Activated T-helper 17 cell treated with anti-CD3 and anti-CD28 coated beads, Interleukin-2, amount 50 U/mL, for 72 hours (primary cell): ENCODE measurements at regions not wholly inside any gene's neighbourhood (a gene's known extent, or its start where the extent isn't known, plus 50 kb on each side); places are given as distances from the start of the nearest gene placed in this dataset.

Source experiments
- ATAC-seq: fragments of 150-1000 bp; cut with Tn5 transposase; replicated peaks from 2 replicates; pipeline ENCODE4 v1.10.0; 2021; ENCODE audit warnings: mild to moderate bottlenecking, moderate library complexity
- H3K27ac Mint-ChIP-seq: one replicate; pipeline ENCODE4 v1.8.0; 2022; ENCODE audit warnings: mixed read lengths
- H3K27me3 Mint-ChIP-seq: one replicate; pipeline ENCODE4 v1.8.0; 2022; ENCODE audit warnings: mixed read lengths
- H3K36me3 Mint-ChIP-seq: one replicate; pipeline ENCODE4 v1.8.0; 2022; ENCODE audit warnings: low read depth, mild to moderate bottlenecking, mixed read lengths
- H3K4me1 Mint-ChIP-seq: one replicate; pipeline ENCODE4 v1.8.0; 2022; ENCODE audit warnings: mixed read lengths
- H3K4me3 Mint-ChIP-seq: one replicate; pipeline ENCODE4 v1.8.0; 2022; ENCODE audit warnings: mild to moderate bottlenecking, mixed read lengths
- H3K9me3 Mint-ChIP-seq: one replicate; pipeline ENCODE4 v1.8.0; 2022; ENCODE audit warnings: mixed read lengths

- Mint-ChIP-seq H3K4me3 (peak overlapping the region; percentile 15), H3K27me3 (no peaks in the 10 kb centered on the region), H3K27ac (peak overlapping the region; percentile 31), H3K36me3 (no peaks in the 10 kb centered on the region), H3K4me1 (peaks cover 12% of the 10 kb centered on the region), H3K9me3 (no peaks in the 10 kb centered on the region)
- ATAC-seq = peak; percentile 93
Observed at GRCh38 chr6:105492706-105493673, 90.1 kb upstream of the PREP start.

DNA sequence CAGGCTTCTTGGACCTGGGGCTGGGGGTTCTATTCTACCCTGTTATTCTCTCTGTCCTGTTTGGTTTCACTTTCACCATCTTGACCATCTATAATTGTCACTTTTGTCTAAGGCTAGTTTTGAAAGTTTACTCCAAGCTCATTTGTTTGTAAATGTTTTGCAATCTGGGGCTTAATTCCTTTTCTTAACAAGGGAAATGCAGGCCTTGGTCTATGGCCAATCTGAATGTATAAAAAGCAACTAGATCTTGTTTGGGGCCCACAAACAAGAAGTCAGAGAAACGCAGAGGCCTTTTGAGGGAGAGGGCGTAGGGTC is 86.3 kb upstream of the PREP start:
- no peaks in the 10 kb centered on the region for H3K9me3 Mint-ChIP-seq
- H3K27me3 Mint-ChIP-seq = no peaks in the 10 kb centered on the region
- no peak for ATAC-seq
- no peaks in the 10 kb centered on the region for H3K36me3 Mint-ChIP-seq
- no peak overlapping the region for H3K27ac Mint-ChIP-seq
- H3K4me3 Mint-ChIP-seq = no peak overlapping the region
- H3K4me1 Mint-ChIP-seq = peaks cover 22% of the 10 kb centered on the region

DNA sequence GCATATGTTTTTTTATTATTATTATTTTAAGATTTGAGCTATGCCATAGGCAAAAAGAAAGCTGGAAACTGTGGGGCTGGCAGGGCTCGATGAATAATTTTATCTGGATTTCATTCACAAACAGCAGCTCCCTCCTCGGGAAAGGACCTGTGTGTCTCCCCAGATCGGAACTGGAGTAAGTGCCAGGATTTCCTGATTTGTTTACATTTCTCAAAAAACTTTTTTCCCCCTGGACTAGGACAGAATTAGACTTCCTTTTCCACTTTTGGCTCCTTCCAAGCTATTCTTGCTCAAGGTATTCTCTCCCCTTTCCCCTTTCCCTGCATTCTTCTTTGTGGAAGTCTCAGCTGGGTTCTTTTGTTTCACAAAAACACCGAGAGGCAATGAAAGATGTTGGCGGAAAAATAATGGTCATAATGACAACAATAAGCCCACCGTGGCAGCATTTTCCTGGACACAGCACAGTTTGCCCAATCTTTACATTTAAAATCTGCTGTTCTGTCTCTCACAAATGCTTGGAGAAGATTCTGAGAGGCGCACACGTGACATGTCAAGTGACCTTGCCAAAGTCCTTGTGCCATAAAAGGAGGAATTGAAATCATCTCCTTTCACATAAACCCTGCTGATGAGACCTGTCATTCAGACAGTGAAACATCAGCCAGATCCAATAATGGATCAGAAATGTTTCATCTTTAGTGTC is 85.8 kb upstream of the PREP start:
- Mint-ChIP-seq H3K36me3 (no peaks in the 10 kb centered on the region), H3K9me3 (no peaks in the 10 kb centered on the region), H3K4me1 (peaks cover 24% of the 10 kb centered on the region), H3K27me3 (no peaks in the 10 kb centered on the region), H3K4me3 (no peak overlapping the region), H3K27ac (no peak overlapping the region)
- no peak for ATAC-seq

DNA sequence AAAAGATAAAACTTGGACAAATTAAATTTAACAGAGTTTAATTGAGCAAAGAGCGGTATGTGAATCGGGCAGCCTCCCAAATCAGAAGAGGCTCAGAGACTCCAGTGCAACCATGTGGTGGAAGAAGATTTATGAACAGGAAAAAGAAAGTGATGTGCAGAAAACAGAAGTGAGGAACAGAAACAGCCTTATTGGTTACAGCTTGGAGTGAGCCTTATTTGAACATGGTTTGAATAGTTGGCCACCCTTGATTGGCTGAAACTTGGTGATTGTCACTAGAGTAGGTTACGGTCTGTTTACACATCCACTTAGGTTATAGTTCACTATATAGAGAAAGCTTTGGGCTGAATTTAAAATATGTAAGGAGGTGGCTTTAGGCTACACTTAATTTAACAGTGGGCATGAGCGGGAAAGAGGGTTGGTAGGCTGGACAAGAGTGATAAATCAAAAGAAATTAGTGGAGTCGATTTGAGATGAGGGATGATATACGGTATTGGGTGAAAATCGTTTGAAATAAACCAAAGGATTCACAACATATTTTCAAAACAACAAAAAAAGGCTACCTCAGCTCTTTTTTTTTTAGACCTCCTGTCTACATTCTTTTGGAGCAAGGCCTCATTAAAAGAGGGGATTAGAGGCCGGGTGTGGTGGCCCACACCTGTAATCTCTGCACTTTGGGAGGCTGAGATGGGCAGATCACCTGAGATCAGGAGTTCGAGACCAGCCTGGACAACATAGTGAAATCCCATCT is 84.3 kb upstream of the PREP start:
- Mint-ChIP-seq H3K36me3 (no peaks in the 10 kb centered on the region), H3K9me3 (no peaks in the 10 kb centered on the region), H3K27ac (peak overlapping the region; percentile 34), H3K4me3 (no peak overlapping the region), H3K4me1 (peaks cover 21% of the 10 kb centered on the region), H3K27me3 (no peaks in the 10 kb centered on the region)
- ATAC-seq = no peak

GRCh38 chr6:105485456-105485855 is 82.6 kb upstream of the PREP start:
- Mint-ChIP-seq H3K9me3 (no peaks in the 10 kb centered on the region), H3K4me3 (peak overlapping the region; percentile 76), H3K36me3 (no peaks in the 10 kb centered on the region), H3K4me1 (peaks cover 25% of the 10 kb centered on the region), H3K27me3 (no peaks in the 10 kb centered on the region), H3K27ac (peak overlapping the region; percentile 87)
- no peak for ATAC-seq

- Mint-ChIP-seq H3K9me3 (no peaks in the 10 kb centered on the region), H3K4me3 (peak overlapping the region; percentile 76), H3K4me1 (peaks cover 25% of the 10 kb centered on the region), H3K36me3 (no peaks in the 10 kb centered on the region), H3K27ac (peak overlapping the region; percentile 87), H3K27me3 (no peaks in the 10 kb centered on the region)
- peak; percentile 76 for ATAC-seq
Observed at GRCh38 chr6:105484238-105485161, 81.6 kb upstream of the PREP start.

DNA sequence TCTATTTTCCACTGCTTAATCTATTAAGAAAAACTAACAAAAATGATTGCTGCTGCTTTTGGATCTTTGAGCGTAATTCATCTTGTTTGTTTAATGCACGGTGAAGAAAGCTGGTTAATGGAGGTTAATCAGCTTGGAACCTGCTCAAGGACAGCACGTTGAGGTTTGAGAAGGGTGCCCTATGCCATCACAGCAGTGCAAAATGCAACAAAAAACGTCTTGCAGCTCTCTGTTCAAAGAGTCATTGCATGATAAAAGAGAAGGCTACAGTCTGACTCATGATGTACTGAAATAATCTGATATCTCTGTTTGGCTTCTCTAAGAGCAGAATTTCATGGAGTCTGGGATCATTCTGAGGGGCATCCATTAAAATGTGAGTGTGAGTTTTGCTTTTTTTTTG is 80.6 kb upstream of the PREP start:
- Mint-ChIP-seq H3K4me1 (peaks cover 25% of the 10 kb centered on the region), H3K4me3 (peak overlapping the region; percentile 76), H3K36me3 (no peaks in the 10 kb centered on the region), H3K9me3 (no peaks in the 10 kb centered on the region), H3K27ac (peak overlapping the region; percentile 87), H3K27me3 (no peaks in the 10 kb centered on the region)
- ATAC-seq = peak; percentile 63

DNA sequence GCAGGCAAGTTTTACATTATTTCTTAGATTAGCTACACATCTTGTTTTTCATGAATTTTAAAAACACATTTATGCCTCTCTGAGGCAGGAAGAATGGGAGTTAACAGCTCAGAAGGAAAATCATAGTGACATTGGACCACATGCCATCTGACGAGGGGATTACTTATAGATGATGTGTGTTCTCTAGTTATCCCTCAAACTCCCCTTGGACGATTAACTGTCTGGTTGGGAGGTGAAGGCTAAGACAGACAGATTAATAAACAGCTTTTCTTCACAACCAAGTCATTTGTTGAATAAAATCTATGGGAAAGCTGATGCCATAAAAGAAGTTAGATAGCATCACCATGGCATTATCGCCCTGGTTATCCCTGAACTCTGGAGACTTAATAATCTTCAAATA is 80.0 kb upstream of the PREP start:
- Mint-ChIP-seq H3K27ac (peak overlapping the region; percentile 55), H3K36me3 (no peaks in the 10 kb centered on the region), H3K4me1 (peaks cover 25% of the 10 kb centered on the region), H3K27me3 (no peaks in the 10 kb centered on the region), H3K4me3 (peak overlapping the region; percentile 76), H3K9me3 (no peaks in the 10 kb centered on the region)
- ATAC-seq = no peak

DNA sequence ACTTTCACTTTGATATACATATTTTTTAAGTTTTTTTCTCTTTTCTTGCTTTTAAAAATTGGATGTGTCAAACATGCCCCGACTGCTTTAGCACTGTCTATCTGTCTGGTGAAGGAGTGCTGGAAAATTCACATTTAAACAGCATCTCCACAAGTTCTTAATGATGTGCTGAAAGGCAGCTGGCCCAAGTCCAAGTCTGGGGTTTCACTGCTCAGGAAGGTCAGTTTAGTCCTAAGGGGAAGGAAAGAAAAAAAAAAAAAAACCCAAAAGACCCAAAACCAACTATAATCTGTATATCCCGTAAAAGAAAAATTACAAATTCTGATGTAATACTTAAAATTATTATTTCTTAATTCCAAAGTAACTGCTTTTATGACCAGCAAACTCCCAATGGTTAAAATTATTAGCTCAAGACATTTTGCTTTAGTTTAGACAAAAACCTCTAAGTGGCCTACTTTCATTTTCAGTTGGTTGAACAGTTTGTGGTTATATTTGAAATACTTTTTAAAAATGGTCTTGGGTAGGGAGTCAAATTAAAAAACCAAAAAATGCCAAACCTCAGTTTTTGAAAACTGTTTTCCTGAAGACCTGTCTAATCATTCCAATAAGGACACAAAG is 79.5 kb upstream of the PREP start:
- Mint-ChIP-seq H3K27ac (peak overlapping the region; percentile 55), H3K4me1 (peaks cover 25% of the 10 kb centered on the region), H3K9me3 (no peaks in the 10 kb centered on the region), H3K27me3 (no peaks in the 10 kb centered on the region), H3K4me3 (peak overlapping the region; percentile 76), H3K36me3 (no peaks in the 10 kb centered on the region)
- ATAC-seq = no peak

- H3K27ac Mint-ChIP-seq = no peak overlapping the region
- H3K36me3 Mint-ChIP-seq = no peaks in the 10 kb centered on the region
- H3K9me3 Mint-ChIP-seq = no peaks in the 10 kb centered on the region
- H3K4me1 Mint-ChIP-seq = peaks cover 2% of the 10 kb centered on the region
- H3K4me3 Mint-ChIP-seq = no peak overlapping the region
- peaks cover 5% of the 10 kb centered on the region for H3K27me3 Mint-ChIP-seq
- ATAC-seq = no peak
Observed at GRCh38 chr6:105476978-105477377, 74.1 kb upstream of the PREP start.

DNA sequence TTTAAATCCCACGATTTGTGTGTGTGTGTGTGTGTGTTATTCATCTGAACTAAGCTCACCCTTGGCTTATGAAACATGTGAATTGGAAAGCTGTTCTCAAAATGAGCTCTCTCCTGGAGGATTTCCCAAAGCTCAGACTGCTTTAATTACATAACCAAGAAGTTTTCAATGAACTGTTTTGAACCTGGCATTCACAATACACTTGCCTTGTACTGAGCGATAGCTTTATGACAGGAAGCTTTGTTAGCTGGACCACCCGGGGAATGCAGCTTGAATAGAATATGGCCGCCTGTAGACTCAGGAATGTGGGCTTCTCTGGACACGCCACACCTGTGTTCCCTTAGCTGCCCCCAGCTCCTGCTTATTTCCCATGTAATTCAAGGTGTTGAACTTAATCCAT is 71.4 kb upstream of the PREP start:
- no peak overlapping the region for H3K4me3 Mint-ChIP-seq
- H3K36me3 Mint-ChIP-seq = no peaks in the 10 kb centered on the region
- H3K9me3 Mint-ChIP-seq = no peaks in the 10 kb centered on the region
- ATAC-seq = no peak
- H3K27ac Mint-ChIP-seq = no peak overlapping the region
- no peaks in the 10 kb centered on the region for H3K4me1 Mint-ChIP-seq
- H3K27me3 Mint-ChIP-seq = peaks cover 5% of the 10 kb centered on the region

GRCh38 chr6:105469946-105470345 is 67.1 kb upstream of the PREP start:
- no peak for ATAC-seq
- H3K9me3 Mint-ChIP-seq = peaks cover 14% of the 10 kb centered on the region
- no peak overlapping the region for H3K27ac Mint-ChIP-seq
- no peaks in the 10 kb centered on the region for H3K4me1 Mint-ChIP-seq
- peaks cover 19% of the 10 kb centered on the region for H3K27me3 Mint-ChIP-seq
- no peaks in the 10 kb centered on the region for H3K36me3 Mint-ChIP-seq
- H3K4me3 Mint-ChIP-seq = no peak overlapping the region

DNA sequence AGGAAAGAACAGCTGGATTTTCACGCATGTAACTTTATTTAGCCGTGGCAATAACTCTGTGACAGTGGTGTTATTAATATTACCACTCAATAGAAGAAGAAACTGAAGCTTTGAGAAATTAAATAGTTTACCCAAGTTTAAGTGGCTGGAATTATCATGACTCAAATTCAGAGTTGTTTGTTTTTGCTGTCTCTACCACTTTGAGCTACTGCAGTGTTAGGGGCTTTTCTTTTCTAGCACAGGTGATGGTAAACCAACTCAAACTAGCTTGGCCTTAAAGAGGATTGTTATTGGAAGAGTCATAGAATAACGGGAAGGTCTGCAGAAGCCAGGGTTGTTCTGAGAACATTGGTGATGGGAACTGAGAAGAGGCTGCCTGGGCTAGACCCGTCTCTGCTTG is 66.0 kb upstream of the PREP start:
- peaks cover 27% of the 10 kb centered on the region for H3K27me3 Mint-ChIP-seq
- H3K27ac Mint-ChIP-seq = no peak overlapping the region
- H3K4me3 Mint-ChIP-seq = no peak overlapping the region
- H3K9me3 Mint-ChIP-seq = peaks cover 17% of the 10 kb centered on the region
- no peak for ATAC-seq
- no peaks in the 10 kb centered on the region for H3K36me3 Mint-ChIP-seq
- H3K4me1 Mint-ChIP-seq = no peaks in the 10 kb centered on the region
